ENCODE measurements at regions not wholly inside any gene's neighbourhood (a gene's known extent, or its start where the extent isn't known, plus 50 kb on each side); places are given as distances from the start of the nearest gene placed in this dataset.

DNA sequence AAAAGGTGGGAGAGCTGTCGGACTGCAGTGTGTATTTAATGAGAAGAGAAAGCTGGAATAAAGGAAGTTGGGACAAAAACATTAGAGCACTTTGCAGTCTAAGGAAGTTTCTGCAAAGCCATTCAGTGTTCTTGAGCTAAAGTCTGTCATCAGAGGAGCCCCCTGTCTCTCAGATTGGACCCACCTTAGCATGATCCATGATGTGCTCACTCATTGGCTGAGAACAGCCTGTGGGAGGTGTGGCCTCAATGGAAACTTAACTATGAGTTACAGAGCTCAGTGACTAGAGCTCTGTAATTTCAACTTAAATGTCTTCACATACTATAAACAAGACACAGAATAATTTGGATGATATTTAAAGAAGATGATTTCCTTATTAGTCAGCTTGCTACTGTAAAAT, 437.0 kb downstream of the BTBD3 start:
- peak; percentile 4 for DNase-seq (ENCODE audit: low read depth)
- TF ChIP-seq, protein P1, sequence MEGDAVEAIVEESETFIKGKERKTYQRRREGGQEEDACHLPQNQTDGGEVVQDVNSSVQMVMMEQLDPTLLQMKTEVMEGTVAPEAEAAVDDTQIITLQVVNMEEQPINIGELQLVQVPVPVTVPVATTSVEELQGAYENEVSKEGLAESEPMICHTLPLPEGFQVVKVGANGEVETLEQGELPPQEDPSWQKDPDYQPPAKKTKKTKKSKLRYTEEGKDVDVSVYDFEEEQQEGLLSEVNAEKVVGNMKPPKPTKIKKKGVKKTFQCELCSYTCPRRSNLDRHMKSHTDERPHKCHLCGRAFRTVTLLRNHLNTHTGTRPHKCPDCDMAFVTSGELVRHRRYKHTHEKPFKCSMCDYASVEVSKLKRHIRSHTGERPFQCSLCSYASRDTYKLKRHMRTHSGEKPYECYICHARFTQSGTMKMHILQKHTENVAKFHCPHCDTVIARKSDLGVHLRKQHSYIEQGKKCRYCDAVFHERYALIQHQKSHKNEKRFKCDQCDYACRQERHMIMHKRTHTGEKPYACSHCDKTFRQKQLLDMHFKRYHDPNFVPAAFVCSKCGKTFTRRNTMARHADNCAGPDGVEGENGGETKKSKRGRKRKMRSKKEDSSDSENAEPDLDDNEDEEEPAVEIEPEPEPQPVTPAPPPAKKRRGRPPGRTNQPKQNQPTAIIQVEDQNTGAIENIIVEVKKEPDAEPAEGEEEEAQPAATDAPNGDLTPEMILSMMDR (IDR thresholded peaks at IDR 0.05; ENCODE audit: low read length, missing control alignments): no peak
- peak overlapping the region; percentile 17 for H3K4me3 ChIP-seq (replicated peaks; ENCODE audit: low read depth, low read length)

DNA sequence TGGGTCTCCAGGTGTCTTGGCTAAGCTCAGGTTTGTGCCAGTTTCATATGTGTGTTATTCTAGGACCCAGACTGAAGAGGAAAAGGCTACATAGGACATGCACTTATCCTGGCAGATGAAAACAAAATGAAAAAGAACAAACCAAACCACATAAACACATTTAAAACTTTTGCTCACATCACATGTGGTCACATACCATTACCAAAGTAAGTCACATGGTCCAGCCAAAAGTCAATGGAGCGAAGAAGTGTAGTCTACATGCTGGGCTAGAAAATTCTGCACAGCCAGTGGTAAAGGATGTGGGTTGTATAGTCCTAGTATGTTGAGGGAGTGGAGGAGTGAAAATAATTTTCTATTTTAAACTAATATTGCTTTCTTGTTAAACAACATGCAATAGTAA, 437.5 kb downstream of the BTBD3 start:
- TF ChIP-seq, protein P1 (IDR thresholded peaks at IDR 0.05; ENCODE audit: low read length, missing control alignments): no peak
- no peak for DNase-seq (ENCODE audit: low read depth)

DNA sequence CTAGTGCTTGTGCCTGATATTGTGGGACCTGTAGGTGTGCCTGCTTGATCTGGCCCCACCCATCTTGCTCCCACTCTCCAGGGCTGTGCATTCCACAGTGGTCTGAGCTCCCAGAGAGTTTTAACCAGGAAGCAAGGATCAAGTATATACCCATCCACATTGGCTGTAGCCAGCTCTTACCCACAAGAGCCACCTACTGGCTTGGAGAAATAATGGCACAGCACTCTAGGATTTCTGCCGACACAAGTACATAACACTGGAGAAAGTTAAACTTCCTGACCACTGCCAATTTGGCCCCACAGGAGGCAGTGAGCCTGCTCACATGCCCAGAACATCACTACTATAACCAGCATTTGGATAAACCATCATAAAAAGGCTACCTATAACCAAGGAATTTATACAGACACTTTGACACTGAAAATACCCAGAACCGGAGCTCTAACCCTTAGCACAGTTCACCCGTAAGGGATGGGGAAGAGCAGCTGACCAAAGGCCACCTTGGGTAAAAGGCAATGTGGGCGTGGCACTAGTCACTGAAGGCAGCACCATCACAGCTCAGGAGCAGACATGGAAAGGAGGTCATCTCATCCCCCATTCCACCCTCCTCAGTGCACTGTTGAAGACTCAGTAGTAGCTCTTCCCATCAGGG, 440.4 kb downstream of the BTBD3 start:
- peak; percentile 42 for DNase-seq (ENCODE audit: low read depth)
- TF ChIP-seq, protein P1 (IDR thresholded peaks at IDR 0.05; ENCODE audit: low read length, missing control alignments): peak; percentile 47
- H3K4me3 ChIP-seq (replicated peaks; ENCODE audit: low read depth, low read length): no peak overlapping the region

More for the DNA sequence above, 437.5 kb downstream of the BTBD3 start:
- H3K4me3 ChIP-seq (replicated peaks; ENCODE audit: low read depth, low read length): no peak overlapping the region

DNA sequence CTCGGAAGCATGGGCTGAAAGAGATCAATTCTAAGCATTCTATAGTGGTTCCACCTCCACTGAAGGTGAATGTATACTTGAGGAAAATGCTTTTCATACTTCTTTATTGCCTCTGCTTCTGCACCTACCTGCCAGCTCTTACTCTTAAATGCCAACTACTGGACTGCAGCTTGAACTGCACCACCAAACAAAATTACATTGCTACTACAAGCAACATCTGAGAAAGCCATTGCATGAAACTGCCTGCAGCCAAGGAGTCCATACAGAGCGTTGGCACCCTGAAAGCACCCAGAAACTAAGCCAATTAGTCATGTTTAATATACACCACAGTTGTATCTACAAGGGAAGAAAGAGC, 440.9 kb downstream of the BTBD3 start:
- TF ChIP-seq, protein P1 (IDR thresholded peaks at IDR 0.05; ENCODE audit: low read length, missing control alignments): no peak
- no peak for DNase-seq (ENCODE audit: low read depth)
- H3K4me3 ChIP-seq (replicated peaks; ENCODE audit: low read depth, low read length): no peak overlapping the region

DNA sequence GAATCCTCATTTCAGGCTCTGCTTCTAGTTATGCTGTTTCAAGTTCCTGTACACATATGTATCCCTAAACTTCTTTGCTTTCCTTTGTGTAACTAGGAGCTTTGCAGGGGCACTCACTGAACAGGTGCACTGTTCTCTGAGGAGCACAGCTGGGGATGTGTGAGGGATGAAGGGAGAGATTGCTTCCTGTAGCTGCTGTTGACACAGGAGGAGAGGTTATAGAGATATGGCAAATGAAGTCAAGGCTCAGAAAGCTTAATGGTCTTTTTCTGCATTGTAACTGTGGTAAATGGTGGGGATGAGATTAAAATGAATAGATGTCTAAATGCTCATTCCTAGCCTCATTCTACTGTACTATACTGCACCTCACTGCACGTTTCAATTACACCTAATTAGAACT, 454.3 kb downstream of the BTBD3 start:
- DNase-seq (ENCODE audit: low read depth): no peak
- TF ChIP-seq, protein P1 (IDR thresholded peaks at IDR 0.05; ENCODE audit: low read length, missing control alignments): no peak
- H3K4me3 ChIP-seq (replicated peaks; ENCODE audit: low read depth, low read length): no peak overlapping the region

DNA sequence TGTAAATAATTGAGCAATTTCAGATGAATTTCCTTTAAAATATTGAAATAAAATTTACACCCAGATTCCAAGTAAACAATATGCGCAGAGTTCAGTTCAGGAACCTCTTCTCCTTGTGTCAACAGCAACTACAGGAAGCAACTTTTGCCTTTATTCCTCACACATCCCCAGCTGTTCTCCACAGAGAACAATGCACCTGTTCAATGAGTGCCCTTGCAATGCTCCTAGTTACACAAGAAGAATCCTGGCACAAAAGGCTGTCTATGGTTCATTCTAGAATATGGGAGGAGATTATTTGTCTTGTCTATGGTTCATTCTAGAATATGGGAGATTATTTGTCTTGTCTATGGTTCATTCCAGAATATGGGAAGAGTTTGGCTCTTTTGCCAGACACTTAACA, 454.9 kb downstream of the BTBD3 start:
- TF ChIP-seq, protein P1 (IDR thresholded peaks at IDR 0.05; ENCODE audit: low read length, missing control alignments): no peak

DNA sequence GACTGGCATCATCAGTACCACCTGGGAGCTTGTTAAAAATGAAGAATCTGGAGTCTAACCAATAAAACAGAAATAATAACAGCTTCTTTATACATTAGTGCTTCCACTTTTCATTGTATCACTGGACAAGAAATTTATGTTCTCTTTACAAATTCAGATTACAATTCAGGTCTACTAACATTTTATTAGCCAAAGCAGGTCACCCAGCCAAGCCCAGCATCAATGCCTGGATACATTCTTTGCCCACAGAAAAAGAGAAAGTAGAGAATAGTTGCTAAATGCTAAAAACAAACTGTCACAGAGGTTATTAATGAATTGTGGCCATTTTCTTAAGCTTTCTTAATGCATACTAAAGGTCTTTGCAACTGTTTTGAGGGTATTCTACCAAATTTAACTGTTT, 458.3 kb downstream of the BTBD3 start:
- TF ChIP-seq, protein P1 (IDR thresholded peaks at IDR 0.05; ENCODE audit: low read length, missing control alignments): no peak
- DNase-seq (ENCODE audit: low read depth): no peak
- no peak overlapping the region for H3K4me3 ChIP-seq (replicated peaks; ENCODE audit: low read depth, low read length)

More for the DNA sequence above, 454.9 kb downstream of the BTBD3 start:
- no peak for DNase-seq (ENCODE audit: low read depth)
- no peak overlapping the region for H3K4me3 ChIP-seq (replicated peaks; ENCODE audit: low read depth, low read length)

All from fibroblast of pulmonary artery (primary cell).